GM23248 (cell line): ENCODE measurements at regions not wholly inside any gene's neighbourhood (a gene's known extent, or its start where the extent isn't known, plus 50 kb on each side); places are given as distances from the start of the nearest gene placed in this dataset.
"Not testable (repeated sequence)": the region's sequence is repeated elsewhere in the genome, so short reads cannot be mapped to it uniquely, and the experiment has no call there.

Experiments
- EZH2 ChIP-seq: fragments of 200-600 bp; sonication (generic); IDR thresholded peaks from 2 replicates; pipeline ENCODE4 v1.6.1; 2018; ENCODE audit warnings: antibody characterized with exemption, mild to moderate bottlenecking; ENCODE audit not compliant: insufficient read depth, poor library complexity, severe bottlenecking
- EZH2phosphoT487 ChIP-seq: fragments of 200-600 bp; sonication (generic); IDR thresholded peaks from 2 replicates; pipeline ENCODE4 v1.6.1; 2018; ENCODE audit warnings: antibody characterized with exemption, moderate library complexity, mild to moderate bottlenecking, low read depth; ENCODE audit not compliant: insufficient read depth

DNA sequence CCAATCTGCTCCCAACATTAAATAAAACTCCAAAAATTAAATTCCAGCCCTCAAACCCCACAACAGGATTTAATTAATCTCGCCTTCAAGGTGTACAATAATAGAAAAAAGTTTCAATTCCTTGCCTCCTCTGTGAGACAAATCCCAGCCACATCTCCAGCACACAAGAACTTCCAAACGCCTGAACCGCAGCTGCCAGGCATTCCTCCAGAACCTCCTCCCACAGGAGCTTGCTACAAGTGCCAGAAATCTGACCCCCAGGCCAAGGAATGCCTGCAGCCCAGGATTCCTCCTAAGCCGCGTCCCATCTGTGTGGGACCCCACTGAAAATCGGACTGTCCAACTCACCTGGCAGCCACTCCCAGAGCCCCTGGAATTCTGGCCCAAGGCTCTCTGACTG is 94.5 kb upstream of the RAB4A start:
- TF ChIP-seq EZH2, EZH2phosphoT487: not testable (repeated sequence)
